T-helper 1 cell (primary cell): ENCODE measurements at regions not wholly inside any gene's neighbourhood (a gene's known extent, or its start where the extent isn't known, plus 50 kb on each side); places are given as distances from the start of the nearest gene placed in this dataset.

Experiments used
- DNase-seq, 5 donors: peaks; one replicate each; pipeline ENCODE4 v3.0.0-alpha.2; 2012 to 2020

DNA sequence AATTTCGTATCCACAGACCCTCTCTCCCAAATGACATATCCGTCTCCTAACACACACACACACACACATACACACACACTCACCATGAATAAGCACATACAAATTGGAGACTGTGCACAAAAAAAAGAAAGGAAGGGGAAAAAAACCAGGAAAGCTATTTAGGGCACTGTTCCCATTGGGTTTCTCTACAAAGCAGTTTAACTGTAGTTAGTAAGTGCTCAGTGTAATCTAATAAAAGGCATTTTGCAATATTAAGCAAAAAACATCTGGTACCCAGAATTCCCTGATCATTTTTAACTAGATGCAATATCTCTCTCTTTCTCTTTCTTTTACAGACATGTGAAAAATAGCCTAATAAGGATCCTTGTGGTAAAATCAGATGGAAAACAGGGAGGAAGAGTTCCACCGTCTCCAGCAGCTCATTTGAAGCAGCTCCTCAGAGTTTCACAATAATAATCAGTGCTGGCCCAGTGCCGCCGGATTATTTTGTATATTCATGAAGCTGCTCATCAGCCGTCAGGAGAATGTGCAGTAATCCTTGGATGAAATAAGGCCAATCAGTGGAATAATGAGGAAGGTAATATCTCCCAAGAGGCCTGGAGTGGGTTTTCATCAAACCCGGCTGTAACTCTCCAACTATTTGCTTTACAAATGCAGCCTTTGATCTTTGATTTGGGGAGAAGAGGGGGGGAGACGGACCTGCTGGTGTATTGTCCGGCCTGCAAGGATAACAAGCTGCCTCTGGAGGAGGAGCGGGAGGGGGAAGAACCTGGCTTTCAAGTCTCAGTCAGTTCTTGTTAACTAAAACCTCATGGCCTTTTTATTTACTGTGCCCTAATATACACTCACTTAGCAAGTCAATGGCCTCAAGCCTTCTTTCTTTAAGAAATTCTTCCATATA, 227.6 kb upstream of the SMIM21 start:
- DNase-seq: no peak

DNA sequence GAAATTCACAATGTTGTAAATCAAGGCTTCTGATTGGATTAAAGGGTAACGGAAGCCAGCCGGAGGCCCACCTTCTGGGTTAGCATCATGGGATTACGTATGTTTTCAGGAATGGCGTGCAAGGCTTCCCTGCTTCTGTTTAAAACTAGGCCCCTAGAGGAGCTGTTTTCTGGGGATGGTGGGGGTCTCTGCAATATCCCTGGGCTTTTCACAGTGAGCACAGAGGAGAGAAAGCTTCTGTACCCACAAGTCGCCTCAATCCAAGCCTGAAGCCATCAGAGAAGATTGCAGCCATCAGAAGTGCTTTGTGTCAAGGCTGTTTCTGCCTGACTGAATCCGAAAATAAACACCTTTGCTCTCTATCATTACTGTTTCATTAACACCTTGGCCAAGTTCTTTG, 226.9 kb upstream of the SMIM21 start:
- DNase-seq: no peak

DNA sequence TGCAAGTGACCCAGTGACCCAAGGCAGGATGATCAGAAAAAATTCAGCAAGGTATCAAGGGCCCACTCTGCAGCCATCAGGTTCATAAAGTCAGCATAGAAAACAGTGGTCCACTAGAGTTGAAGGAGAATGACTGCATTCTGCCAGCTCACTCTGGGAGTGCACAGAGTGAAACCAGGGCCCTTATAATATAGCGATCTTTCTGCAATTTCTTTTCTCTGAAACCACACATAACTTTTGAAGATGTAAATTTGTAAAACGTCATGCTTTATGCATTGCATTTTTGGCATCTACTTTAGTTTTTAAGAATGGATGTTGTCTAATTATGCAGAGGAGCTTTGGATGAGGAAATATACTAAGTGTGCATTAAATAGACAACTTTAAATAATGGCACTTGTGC, 225.0 kb upstream of the SMIM21 start:
- DNase-seq: no peak

DNA sequence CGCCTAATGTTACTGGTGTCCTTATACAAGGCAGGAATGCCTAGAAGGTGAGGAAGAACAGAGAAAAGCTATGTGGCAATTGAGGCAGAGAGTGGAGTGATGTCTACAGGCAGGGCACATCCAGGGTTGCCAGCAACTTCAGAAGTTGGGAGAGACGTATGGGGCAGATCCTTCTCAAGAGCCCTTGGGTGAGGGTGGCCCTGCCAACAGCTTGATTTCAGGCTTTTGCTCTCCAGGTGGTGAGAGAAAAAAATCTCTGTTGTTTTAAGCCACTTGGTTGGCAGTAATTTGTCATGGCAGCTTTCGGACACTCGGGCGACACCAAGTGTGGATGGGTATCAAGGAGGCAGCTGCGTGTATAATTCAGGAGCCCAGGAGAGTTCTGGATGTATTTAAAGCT, 217.4 kb upstream of the SMIM21 start:
- DNase-seq: no peak

DNA sequence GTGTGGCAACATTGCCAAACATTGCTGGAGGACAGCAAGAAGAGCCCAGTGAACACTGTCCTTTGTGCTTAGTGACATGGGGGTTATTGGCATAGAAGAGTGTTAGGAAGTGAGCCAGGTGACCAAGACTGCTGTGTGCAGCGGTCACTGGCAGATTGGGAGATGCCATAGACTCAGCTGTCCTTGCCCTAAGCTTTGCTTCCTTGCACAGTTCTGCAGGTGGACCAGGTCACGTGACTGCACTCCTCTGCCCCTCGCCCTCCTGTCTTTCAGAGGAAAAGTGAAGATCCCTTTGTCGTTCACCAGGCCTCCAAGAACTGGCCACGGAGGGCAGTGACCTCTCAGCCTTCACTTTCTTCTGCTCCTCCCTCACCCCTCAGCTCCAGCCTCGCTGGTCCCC, 215.6 kb upstream of the SMIM21 start:
- DNase-seq: no peak

DNA sequence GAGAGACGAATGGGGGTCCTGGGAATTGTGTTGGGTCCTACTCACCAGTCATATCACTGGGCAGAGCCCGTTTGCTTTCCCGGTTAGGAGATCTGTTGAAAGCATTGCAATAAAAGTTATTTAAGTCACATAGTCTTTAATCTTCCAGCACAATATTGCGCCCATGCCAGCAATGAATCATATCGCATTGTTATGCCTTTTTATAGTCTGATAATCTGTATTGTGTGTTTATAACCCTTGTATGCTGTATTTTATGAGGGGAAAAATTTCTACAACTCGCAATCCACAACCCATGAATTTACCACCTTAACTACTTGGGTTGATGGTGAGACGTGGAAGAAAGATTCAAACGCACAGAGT, 211.9 kb upstream of the SMIM21 start:
- DNase-seq: no peak

DNA sequence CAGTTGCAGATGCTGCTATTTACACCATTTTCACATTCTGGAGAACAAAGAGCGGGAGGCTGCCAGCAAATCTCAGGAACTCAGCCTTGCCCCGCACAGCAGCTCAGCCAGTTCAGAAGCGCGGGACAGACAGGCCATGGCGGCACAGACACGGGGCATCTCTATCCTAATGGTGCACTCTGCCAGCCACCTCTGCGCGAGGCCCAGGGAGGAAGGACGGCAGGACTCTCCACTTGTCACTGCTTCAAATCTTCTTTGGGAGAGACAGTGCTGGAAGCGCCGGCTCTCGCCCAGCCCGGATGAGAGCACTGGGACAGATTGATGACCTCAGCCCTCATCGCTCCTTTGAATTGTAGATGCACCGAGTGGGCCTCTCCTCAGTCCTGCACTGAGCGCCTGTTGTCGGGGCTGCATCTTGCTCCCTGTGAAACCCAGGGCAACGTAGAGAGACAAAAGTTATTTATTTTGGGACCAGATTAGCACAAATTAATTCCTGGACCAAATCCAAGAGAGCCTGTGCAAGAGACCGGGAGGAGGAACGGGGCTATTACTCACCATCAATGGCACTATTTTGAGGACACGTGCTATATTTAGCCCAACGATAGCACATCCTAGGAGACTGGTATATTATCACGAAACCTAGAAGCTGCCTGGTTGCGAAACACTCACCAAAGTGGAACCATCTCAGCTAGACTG, 211.4 kb upstream of the SMIM21 start:
- DNase-seq: no peak

DNA sequence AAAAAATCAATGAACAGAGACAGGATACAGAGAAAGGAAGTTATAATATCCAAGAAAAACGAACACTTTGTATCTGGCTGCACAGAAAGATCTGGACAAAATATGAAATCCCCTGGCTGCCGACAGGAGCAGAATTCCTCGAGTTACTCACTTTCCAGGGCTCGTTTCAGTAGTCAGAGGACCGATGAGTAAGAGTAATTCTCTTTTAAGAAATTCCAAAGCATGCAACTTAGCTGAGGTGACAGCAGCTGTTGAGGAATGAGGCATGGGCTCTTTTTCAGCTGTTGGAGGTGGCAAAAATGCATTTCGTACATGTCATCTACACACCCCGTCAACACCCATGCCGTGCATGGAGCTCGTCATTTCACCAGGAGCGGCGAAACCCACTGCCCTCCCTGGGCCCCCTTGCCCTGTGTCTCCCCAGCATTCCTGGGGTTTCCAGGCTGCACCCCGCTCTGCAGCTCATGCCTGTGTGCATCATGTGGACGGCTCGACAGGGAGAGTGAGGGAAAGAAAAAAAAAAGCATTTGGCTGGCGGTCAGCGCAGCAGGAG, 210.8 kb upstream of the SMIM21 start:
- no peak for DNase-seq

DNA sequence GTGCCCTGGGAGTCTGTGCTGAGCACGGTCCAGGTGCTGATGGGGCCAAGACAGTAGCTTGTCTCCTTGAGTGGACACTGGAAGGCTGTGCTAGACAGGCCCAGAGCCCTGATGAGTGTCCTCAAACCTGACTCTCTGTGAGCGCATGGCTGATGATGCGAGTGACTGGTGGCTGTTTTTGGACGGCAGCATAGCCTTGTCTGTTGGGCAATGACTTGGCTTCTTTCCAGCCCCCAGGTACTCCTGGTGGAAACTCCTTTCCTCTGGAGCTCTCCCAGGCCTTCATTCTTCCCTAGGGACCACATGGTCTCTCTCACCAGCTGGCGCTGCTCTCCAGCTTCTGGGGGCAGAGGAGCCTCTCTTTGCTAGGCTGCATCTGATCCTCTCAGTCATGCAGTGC, 207.6 kb upstream of the SMIM21 start:
- no peak for DNase-seq

DNA sequence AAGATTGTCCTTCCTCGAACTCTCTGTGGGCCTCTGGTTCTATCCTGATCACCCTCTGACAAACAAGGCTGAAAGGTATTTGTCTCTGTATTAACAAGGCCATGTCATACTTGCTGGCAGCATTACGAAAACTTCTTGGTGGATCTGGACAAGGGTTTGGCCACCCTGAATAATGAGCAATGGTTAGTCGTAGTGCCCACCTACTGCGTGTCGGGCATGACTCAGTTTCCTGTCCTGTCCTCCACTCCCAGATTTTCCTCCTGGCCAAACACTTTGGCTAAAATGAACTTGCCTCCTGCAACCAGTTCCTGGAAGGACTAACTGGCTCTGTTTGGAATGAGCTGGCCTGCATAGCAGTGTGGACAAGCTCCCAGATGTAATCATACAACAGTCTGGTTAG, 198.5 kb upstream of the SMIM21 start:
- no peak for DNase-seq

DNA sequence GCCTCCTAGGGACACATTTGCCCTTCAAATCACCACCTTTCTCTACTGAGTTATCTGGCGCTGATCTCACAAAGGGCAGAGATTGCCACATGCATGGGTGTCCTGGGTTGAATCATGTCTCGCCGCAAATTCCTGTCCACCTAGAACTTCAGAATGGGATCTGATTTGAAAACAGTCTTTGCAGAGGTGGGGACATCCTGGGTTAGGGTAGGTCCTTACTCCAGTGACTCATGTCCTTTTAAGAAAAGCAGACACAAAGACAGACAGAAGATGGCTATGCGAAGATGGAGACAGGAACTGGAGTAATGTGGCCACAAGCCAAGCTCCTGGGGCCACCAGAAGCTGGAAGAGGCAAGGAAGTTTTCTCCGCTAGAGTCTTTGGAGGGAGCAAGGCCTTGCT, 197.4 kb upstream of the SMIM21 start:
- no peak for DNase-seq

DNA sequence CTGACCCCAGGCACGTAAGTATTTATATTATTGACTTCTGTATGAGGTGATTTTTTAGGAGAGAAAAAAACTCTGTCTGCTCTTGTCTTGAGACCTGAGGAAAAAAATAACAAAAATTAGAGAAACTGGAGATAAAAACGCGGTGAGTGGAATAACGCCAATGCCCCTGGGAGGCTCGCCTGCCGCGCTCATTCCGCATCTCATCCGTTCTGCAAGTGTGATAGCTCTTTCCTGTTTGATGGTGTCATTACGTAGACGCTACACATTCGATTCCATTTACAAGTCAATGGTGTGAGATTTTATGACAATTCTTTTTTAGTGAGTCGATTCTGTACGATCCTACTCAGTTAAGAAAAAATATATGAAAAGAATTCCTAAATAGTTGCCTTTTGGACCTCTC, 194.3 kb upstream of the SMIM21 start:
- no peak for DNase-seq

DNA sequence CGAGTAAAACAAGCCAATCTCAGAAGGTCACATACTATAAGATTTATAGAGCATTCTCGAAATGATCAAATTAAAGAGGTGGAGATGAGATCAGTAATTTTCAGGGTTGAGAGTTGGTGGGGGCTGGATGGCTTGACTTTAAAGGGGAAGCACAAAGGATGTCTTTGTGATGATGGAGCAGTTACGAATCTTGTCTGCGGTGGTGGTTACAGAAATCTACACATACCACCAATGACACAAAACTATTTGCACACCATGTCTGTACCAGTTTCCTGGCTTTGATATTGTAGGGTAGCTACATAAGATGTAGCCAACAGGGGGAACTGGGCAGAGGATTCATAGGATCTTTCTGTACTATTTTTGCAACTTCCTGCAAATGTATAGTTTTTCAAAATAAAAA, 190.6 kb upstream of the SMIM21 start:
- DNase-seq: no peak

DNA sequence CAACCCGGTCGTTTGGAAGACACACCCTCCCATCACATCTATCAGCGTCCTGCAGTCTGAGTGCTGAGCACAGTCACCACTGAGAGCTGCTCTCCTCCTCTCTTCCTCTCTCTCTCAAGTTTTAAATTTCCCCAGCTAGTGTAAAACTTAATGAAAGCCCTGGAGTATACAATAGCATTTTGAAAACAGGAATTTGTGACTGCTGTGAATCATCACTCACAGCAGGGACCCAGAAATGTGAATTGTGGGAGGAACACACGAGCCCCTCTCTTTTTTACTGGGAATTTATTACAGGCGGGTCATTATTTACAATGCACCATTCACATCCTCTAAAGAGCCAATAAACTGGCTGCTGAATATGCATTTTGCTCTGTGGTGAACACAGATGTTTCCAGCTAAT, 185.0 kb upstream of the SMIM21 start:
- no peak for DNase-seq

DNA sequence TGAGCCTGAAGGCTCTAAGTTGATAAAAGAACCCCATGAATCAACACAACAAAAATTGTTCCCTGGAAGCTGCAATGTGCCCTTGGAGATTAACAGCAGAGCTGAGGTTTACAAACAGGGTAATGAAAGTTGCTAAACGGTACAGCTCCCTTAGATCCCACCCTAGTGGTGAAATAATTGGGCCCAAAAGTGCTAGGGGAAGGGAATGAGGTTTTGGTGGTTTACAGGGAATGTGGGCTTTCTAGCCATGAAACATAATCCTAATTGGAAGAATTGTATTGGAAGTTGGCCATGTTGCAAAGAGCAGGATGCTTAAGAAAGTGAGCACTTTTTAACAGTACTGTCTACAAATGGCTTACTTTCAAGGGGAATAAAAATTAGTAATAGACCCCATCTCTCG, 180.2 kb upstream of the SMIM21 start:
- DNase-seq: no peak

DNA sequence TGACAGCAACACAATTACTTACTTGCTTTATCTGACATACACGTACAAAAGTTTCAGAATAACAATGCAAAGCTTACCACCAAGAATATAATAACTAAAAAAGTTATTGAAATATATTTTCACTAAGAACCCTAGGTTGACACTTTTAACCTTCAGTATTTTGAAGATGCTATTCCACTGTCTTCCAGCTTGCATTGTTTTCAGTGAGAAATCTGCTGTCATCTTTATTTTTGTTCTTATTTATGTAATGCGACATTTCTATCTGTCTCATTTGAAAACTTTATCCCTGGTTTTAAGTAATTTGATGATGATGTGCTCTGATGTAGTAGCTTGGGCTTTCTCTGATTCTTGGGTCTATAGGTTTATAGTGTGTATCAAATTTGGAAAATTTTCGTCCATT, 165.0 kb upstream of the SMIM21 start:
- no peak for DNase-seq

DNA sequence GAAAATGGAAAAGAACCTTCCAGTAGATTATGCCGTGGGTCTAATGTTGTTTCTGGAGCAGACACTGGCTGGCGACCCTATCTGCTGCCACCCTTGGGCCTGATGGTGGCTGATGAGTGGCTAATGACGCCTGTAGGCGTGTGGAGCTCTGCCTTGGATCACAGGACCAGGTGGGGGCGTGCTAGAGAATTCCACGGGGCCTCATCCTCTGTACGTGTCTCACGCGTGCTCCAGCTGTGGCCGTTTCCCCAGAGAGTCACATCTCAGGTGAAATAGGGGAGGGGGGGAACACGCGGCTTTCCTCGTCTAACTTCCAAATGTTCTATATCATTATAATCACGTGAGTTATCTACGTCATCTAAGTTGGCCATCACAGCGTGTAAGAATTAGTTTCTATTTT, 160.9 kb upstream of the SMIM21 start:
- DNase-seq: no peak

DNA sequence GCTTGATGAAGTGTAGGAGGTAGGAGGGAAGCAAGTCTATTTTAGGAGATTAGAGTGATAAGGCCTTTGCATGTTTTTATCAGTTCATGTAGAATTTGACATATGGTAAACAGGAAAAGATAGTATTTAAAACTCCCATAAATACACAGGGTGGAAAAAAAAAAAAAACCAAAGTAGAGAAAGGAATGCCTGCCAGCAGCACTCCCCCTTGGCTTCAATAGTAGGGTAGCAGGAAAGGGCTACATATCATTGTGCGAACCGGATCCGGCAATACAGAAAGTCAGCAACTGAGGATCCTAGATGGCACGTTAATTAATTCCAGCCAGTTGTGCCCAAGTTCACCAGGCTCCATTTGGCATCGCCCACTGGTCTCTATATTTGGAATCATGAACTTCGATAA, 159.6 kb upstream of the SMIM21 start:
- DNase-seq: no peak

DNA sequence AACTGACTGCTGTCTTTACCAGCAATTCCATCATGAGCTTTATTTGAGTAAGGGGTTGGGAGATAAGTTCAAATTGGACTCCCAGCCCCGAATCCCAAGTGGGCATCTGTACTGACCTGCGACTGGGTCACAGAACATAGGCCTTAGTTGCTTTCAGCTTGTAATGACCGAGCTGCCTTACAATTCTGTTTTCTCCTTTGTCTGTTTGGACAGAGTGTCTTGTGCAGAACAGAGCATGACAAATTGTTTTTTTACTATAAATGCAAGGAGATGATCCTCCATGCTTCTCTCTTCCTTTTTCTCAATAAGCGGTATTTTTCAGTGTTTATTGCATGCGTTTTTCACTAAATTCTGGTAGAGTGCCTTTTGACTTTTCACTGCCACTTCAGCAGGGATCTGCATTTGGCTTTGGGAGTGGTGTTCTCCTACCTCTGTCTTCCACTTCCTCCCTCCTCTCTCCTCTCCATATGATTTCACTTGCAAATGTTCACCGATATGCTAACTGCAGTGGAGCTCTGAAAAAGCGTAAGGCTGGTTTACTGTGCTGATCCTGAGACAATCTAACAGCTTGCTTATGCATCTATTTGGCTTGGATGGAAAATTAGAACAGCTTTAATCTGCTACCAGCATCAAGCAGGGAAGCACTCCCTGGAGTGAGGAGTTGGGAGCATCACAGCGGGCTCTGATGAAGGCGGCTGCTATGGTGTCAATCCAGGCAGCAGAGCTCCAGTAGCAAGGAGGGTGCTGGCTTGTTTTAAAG, 158.8 kb upstream of the SMIM21 start:
- DNase-seq: no peak

DNA sequence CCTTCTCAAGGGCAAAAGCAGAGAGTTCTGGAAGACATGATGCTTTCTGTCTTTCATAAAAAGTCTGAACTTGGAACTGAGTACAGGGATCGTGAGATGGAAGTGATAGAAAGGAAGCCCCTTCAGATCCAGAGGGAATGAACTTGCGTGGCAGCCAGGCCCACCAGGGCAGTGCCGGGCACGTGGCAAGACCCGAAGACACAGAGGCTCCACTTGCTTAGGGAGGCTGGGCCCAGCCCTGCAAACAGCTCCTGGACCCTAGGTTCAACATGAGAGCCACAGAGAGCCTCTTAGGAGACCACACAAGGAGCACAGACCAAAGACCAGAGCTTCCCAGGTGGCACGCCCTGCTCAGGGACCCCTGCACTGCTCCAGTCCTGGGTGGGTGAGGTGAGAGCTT, 155.4 kb upstream of the SMIM21 start:
- DNase-seq: no peak

DNA sequence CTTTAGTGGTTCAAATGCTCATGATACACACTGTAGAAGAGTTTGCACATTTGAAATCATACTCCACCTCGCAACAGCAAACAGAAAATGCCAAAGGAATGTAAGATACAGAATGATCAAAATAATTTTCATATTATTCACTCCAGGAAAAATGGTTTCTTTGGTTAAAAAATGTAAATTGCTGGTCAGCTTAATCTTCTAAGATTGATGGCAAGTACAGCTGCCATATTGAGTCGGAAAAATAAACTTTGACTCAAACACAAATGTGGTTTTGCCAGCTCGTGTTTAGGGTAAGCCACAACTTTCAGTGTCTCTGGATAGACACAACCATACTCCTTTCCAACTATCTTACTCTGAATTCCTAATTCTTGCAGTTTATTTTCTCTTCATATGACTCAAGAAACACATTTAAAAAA, 154.9 kb upstream of the SMIM21 start:
- no peak for DNase-seq

DNA sequence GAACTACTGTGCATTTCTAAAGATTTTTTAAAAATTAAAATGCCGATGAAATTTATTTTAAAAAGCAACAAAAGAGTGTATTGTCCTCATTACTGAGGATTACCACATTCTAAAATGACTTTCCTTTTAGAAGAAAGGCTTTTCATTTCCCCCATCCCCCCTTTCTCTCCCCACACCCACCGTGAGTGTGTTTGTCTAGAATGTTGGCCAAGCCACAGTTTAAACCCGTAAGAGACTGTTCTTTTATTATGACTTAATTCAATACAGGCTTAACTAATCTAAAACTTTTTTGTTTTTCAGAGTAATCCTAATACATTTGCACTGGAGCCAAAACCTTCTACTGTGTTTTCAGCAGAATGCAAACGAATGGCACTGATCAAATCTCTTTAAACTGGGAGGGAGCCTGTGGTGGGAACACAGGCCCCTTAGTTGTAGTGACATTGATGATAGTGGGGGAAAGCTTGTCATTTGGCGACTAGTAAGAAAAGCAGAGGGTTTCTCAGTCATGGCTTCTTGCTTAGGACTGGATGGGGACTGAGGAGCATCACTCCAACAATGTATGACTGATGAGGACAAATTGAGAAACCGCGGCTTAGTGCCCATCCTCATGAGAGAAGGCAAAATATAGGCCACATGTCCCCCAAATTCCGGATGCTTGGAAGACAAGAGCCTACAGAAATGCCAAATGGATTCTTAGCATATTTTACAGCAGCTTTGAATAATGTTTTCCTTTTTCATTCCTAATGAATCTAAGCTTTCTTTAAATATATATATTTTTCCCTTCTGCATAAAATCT, 154.0 kb upstream of the SMIM21 start:
- DNase-seq: no peak

DNA sequence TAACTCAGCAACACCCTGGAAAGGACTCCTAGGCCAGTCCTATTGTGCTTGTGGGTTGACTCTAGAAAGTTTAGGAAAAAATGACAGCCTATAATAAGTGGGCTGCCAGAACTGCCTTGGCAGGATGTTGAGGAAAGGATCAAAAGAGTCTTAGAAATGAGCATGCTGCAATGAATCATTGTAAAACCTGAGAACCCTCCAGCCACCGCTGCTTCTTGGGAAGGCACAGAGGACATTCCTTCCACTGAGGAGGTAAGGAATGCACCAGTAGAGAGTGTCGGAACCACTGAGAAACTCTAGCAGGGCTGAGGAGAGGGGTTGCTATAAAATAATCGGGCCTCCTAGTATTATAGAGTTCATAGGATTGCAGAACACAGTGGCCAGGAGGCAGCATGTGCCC, 146.7 kb upstream of the SMIM21 start:
- no peak for DNase-seq
